SK-N-SH (cell line): ENCODE measurements at regions not wholly inside any gene's neighbourhood (a gene's known extent, or its start where the extent isn't known, plus 50 kb on each side); places are given as distances from the start of the nearest gene placed in this dataset.

ENCODE experiments used
- EP300 ChIP-seq, 2 experiments: IDR thresholded peaks; 2 replicates each; pipeline versions ENCODE4 v1.4.0 to v1.6.1; 2012; ENCODE audit warnings: borderline replicate concordance in 1 of 2, low read depth in 1 of 2, low read length in 1 of 2
- JUND ChIP-seq: IDR thresholded peaks from 2 replicates; pipeline ENCODE4 v1.4.0; 2012

DNA sequence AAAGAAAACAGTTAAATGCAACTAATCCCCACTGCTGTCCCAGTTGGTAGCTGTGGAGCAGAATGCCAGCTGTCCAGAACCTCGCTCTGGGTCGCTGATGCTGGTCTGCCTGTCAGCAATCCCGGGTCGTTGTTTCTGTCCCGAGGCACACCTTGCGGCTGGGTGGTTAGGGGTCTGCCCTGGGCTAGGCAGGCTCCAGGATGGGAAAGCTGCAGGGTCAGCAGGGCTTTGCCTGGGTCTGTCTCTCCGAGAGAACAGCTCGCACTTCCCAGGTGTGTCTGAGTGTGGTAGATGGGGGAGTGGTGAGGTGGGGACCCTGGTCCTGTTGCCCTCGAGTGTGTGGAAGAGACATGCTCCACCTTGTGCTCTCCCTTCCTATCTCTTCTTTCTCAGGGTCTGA is 261.2 kb downstream of the CLIC5 start:
- TF ChIP-seq EP300 (IDR thresholded peaks at IDR 0.05; ENCODE audit: borderline replicate concordance in 1 of 2, low read depth in 1 of 2, low read length in 1 of 2): no peak
- TF ChIP-seq JUND: no peak
